Brain microvascular endothelial cell (primary cell): ENCODE measurements at regions not wholly inside any gene's neighbourhood (a gene's known extent, or its start where the extent isn't known, plus 50 kb on each side); places are given as distances from the start of the nearest gene placed in this dataset.

ENCODE experiments used
- DNase-seq: peaks from one replicate; pipeline ENCODE4 v3.0.0-alpha.2; 2020
- H3K27ac ChIP-seq: fragments of 250-450 bp; sonication (Bioruptor Pico); 2 replicates; pipeline ENCODE4 v1.5.1; 2020; ENCODE audit warnings: mild to moderate bottlenecking, moderate library complexity
- H3K27me3 ChIP-seq: fragments of 250-450 bp; sonication (Bioruptor Pico); replicated peaks from 2 replicates; pipeline ENCODE4 v1.5.1; 2020; ENCODE audit warnings: mild to moderate bottlenecking
- H3K36me3 ChIP-seq: fragments of 250-450 bp; sonication (Bioruptor Pico); replicated peaks from 2 replicates; pipeline ENCODE4 v1.5.1; 2020; ENCODE audit warnings: mild to moderate bottlenecking
- H3K4me3 ChIP-seq: 2 replicates; pipeline ENCODE4 v1.5.1; 2011; ENCODE audit warnings: low read depth, mild to moderate bottlenecking, control low read depth, low read length, moderate library complexity
- CTCF ChIP-seq: IDR thresholded peaks from 2 replicates; pipeline ENCODE4 v1.5.1; 2011; ENCODE audit warnings: low read depth, mild to moderate bottlenecking, moderate library complexity, low read length, control low read depth, inconsistent platforms; ENCODE audit errors: missing control alignments
- in situ Hi-C: cut with HindIII; loops from 2 replicates; pipeline ENCODE4 v1.10.0; 2017; ENCODE audit warnings: low sequenced_read_pairs, low pct_ligation_motif_present

DNA sequence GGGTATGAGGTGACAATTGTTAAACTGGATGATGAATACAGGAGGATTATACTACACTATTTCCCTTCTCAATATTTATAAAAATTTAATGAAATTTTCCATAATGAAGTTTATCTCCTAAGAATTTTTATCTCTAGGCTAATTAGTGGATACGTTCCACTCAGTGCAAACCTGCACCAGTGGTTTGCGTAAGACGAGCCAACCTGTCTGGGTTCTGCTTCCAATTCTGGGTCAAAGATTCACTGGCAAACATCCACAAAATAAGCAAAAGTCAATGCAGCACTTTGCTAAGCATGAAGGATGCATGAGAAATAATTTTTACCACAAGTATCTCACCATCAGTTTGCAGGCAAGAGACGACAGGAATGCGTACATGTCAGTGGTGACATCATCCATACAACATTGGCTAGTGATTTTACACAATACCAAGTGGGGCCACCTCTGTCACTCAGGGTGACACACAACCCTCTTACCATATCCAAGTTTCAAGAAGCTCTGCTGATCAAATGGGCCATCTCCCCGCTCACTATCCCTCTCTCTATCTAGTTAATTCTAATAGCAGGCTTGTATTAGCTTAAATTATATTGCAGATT lies 51.7 kb downstream of the FAM50B start:
- peak; percentile 30 for DNase-seq
- Histone ChIP-seq H3K4me3 (no peak overlapping the region), H3K27me3 (no peaks in the 10 kb centered on the region), H3K36me3 (no peaks in the 10 kb centered on the region), H3K27ac (no peak overlapping the region)
- in situ Hi-C loops, result no loop called here
- TF ChIP-seq CTCF, result no peak

DNA sequence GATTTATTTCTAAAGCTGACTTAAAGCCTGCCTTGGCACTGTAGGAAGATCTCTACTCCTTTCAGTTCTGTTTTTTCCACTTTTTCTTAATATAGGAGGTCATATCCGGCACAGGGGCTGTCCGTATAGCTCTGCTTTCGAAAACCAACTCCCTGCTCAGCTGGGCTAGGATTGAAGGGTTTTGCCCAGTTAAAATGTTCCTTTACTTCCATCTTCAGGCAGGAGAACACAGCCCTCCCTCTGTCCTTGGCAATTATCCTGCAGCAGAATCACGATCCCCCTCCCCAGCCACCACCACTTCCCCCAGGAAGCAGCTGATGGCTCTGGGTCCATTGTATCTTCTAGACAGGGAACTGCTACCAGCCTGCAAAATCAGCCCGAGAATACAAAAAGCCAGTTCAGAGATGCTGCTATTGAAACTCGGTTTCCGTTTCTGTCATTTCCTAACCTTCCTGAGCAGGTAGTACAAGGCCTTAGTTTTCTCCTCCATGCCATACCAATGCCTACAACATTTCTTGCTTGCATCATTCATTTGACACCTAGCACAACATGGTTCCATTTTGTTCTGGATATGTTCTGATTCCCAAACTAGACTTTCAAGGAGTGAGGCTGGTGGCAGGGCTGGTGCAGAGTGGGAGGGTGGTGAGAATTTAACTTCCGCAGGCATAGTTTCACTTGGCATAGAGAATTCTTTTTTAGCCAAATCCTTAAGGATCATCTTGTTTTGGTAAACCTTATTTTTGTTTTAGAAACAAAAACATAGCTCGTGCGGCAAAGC lies 53.9 kb downstream of the FAM50B start:
- no peaks in the 10 kb centered on the region for H3K36me3 ChIP-seq
- H3K4me3 ChIP-seq, result no peak overlapping the region
- in situ Hi-C loops, result no loop called here
- no peaks in the 10 kb centered on the region for H3K27me3 ChIP-seq
- no peak for TF ChIP-seq CTCF
- H3K27ac ChIP-seq, result no peak overlapping the region
- no peak for DNase-seq

GRCh38 chr6:3904518-3904917 lies 55.3 kb downstream of the FAM50B start:
- Histone ChIP-seq H3K36me3 (no peaks in the 10 kb centered on the region), H3K27ac (no peak overlapping the region), H3K4me3 (no peak overlapping the region), H3K27me3 (no peaks in the 10 kb centered on the region)
- no peak for TF ChIP-seq CTCF
- no peak for DNase-seq
- in situ Hi-C loops, result no loop called here

DNA sequence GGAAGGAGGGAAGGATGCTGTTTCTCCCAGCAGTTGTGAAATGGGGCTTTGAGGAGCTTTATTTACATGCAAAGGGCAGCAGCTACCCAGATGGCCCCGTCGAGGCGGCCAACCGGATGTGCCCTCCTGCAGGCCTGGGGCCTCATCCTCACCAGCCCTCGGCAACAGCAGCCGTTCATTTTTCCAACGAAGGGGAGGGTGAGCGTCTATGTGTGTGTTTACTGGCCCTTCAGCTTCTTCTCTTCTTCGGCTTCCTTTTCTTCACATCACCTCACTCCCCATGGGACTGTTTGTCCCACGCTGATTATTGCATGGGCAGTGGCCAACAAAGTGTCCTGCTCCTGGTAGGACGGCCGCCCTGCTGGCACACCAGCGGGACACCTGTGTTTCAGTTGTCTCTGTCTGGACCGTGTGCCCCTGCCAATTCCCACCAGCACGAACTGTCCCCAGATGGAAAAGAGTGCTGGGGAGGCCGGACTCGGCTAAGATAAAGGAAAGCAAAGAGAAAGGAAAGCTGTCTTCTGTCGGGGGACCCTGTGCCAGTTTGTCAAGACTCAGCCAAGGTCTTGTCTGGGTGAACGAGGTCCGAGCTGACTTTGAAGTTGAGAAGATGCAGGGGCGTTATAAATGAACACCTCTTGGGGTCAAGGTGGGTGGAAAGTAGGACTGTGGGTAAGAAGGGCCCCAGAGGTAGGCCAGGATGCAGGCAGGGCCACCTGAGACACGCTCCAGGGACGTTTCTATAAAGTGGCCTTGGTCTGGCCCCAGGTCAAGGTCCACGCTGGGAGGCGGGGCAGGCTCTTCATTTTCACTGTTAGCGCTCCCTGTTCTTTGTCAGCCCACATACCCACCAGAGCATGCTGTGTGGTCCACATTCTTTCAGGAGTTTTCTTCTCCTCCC lies 57.0 kb downstream of the FAM50B start:
- Histone ChIP-seq H3K27ac (no peak overlapping the region), H3K4me3 (no peak overlapping the region), H3K27me3 (no peaks in the 10 kb centered on the region), H3K36me3 (no peaks in the 10 kb centered on the region)
- TF ChIP-seq CTCF, result no peak
- in situ Hi-C loops, result no loop called here
- no peak for DNase-seq

GRCh38 chr6:3906846-3907151 lies 57.6 kb downstream of the FAM50B start:
- H3K27me3 ChIP-seq, result no peaks in the 10 kb centered on the region
- in situ Hi-C loops, result no loop called here
- H3K36me3 ChIP-seq, result no peaks in the 10 kb centered on the region
- H3K4me3 ChIP-seq, result no peak overlapping the region
- no peak overlapping the region for H3K27ac ChIP-seq
- no peak for TF ChIP-seq CTCF
- DNase-seq, result no peak
